SW 1271 (cell line): ENCODE measurements at regions not wholly inside any gene's neighbourhood (a gene's known extent, or its start where the extent isn't known, plus 50 kb on each side); places are given as distances from the start of the nearest gene placed in this dataset.
"Not testable (repeated sequence)": the region's sequence is repeated elsewhere in the genome, so short reads cannot be mapped to it uniquely, and the experiment has no call there.

Experiments used
- DNase-seq, 2 experiments: peaks; one replicate each; lab custom pipeline; 2025; lab: John Stamatoyannopoulos, UW

DNA sequence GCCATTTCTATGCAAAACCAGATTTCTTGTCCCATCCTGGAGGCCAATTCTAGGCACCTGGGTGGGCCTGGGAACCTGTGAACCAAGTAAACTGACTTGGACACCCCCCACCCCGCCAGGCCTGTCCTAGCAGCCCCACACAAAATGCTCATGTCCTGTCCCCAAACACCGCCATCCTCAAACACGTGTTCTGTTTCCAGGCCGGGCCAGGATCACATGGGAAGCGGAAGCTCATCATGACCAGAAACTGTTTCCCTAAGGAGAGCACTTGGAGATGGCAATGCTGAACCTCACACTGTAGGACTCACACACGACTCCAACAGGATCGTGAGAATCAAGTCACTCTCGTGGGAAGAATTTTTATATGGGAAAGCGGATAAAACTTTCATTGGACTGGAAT lies 78.7 kb upstream of the DRD5 start:
- not testable (repeated sequence) for DNase-seq

DNA sequence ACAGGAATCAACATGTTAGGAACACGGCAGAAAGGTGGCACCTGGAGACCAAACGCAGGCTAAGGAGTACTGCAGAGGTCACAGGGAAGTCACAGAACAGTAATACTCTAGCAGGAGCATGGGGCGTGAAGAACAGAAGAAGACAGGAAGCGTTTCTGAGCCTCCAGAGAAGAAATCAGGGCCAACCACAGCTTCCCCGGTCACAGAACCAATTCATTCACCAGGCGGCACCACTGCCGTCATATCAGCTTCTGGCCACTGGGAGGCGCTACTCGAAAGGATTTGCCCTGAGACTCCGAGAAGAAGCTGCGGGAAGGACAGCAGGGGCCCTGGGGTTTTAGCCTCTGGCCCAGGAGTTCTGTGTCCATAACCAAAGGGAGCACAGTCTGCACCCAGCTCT lies 78.0 kb upstream of the DRD5 start:
- DNase-seq, result peak; percentile 11 to 58

GRCh38 chr4:9704126-9704525 lies 77.3 kb upstream of the DRD5 start:
- DNase-seq, result not testable (repeated sequence)

DNA sequence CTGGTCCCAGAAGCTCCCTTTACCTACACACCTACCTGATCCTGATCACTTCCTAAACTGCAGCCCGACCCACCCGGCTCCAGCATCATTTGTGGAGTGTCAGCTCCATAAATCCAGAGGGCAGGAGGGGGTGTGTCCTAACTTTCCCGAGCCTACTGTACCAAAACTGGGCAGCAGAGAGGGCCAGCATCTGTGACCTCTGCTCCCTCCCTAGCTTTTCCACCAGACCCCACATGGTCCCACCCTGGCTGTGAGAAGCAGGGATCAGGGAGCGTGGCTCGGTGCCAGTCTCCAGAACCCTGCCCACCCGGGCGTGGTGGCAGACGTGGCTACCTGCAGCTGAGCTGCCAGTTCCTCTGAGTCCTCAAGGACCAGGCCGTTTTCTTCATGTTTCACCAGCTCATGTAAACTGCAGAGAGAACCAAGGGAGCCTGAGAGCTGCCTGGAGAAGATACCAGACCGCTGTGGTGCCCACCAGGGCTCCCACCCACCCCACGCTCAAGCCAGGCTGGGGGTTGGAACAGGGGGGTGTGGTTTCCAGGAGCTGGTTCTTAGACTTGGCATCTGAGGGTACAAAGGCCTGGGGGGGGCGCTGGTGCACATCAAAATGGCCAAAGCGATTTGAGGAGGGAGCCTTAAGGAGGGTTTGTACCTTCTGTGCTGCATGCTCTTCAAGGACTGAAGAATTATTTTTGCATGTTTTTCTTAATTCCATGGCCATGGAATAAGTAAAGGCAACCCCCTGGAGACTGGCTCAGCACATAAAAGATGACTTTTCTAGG lies 76.7 kb upstream of the DRD5 start:
- DNase-seq, result no peak

DNA sequence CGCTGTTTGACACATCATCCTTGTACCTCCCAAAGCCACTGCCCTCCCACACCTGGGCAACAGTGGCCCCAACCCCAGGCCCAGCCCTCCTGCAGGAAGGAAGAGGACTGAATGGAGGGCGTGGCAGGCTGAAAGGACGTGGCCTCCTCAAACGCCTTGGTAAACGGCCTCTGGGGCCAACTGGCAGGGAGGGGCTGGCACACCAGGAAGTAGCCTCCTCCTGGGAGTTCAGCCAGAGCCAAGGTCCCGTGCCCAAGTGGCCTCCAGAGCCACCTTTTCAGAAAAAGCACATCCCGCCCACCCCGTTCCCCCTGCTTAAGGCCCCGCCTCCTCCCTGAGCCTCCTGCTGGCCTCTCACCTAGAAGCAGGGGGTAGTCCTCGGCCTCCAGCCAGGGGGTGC lies 74.2 kb upstream of the DRD5 start:
- not testable (repeated sequence) for DNase-seq

DNA sequence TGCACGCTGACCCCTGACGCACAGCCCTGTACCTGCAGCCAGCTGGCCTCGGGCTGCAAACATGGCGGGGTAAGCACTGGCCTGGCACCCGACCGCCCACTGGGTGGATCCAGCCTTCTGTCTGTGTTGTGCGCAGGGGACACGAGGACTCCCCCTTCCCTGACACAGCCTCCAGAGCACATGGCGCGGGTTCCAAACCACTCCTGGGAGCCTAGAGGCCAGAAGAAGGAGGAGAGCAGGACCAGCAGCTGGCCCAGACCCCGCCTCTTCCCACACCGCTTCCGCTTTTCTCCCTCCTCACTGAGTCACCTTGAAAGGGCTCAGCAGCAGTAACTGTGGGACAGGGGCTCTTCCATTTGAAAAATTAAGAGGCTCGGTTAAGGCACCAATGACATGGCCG lies 73.5 kb upstream of the DRD5 start:
- DNase-seq, result not testable (repeated sequence)

DNA sequence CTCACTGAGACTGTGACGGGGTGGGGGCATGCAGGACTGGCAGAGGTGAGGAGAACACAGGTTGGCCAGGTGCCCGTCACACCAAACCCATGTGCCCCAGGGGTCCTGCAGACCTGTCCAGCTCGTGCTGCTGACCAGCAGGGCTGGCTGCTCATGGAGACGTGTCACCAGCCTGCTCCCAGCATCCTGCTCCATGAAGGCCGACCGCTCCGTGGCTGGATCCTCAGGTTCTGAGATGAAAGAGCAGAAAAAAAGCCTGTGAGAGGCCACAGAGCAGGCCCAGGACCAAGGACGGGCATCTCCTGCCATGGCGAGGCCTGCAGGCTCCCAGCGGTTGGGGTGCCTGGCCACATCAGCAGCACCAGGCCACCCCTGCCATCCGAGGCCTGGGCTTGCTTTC lies 71.7 kb upstream of the DRD5 start:
- no peak for DNase-seq

DNA sequence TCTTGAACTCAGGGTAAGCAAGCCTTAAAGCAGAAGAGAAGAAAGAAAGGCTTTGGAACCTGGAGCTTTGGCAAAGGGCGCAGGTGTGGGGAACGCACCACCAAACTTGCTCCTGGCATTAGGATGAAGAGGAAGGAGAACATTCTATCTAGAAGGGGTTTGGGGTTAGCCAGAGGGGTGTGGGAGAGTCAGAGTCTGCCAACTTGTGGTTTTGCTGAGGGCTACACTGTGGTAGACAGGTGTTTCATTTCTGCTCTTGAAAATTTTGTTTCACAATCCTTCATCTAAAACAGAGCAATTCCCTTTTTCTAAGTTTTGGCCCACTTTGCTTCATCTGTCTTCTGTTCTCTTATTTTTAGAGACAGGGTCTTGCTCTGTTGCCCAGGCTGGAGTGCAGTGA lies 66.2 kb upstream of the DRD5 start:
- DNase-seq, result not testable (repeated sequence)

GRCh38 chr4:9716093-9716492 lies 65.3 kb upstream of the DRD5 start:
- DNase-seq, result no peak

DNA sequence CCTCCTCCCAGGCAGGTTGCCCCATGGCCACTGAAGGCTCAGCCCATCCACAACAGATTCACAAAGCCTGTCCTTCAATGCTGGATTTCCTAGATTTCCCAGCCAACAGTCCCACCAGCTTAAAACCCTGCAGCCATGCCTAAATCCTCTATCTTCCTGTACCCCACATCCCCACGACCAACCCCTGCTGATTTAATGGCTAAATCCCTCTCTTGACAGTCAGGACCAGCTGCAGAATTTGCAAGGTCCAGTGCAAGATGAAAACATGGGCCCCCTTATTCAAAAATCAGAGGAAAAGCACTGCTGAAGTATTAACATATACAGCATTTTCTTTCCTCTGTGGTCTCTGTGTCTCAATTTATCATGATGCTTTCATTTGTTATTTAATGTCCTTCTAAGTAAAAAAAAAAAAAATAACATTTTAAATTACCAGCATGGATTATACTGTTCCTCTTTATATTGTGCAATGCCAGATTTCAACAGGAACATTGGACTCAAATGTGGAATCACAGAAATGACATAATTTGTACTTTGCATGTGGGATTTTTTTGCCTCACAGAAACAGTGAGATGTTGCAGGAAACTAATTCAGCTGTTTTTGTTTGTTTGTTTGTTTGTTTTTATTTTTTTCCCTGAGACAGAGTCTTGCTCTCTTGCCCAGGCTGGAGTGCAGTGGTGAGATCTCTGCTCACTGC lies 63.0 kb upstream of the DRD5 start:
- not testable (repeated sequence) for DNase-seq

DNA sequence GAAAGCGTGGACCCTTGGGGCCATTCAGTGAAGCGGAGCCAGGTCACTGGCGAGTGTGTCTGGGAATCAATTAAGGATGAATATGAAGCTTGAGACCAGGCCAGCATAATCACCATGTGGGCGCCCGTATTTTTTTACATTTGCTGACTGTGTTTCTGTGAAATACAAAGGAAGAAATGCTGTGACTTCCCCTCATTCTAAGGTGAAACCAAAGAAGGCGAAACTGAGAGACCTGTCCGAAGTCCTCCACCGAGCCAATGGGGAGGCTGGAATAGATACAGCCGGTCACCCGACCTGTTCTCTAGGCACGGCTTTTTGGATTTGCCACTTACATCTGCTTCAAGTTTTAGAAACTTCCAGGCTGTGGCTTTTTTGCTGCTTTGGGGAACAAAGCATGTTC lies 59.3 kb upstream of the DRD5 start:
- DNase-seq, result not testable (repeated sequence)
